ENCODE measurements at regions not wholly inside any gene's neighbourhood (a gene's known extent, or its start where the extent isn't known, plus 50 kb on each side); places are given as distances from the start of the nearest gene placed in this dataset.

GRCh38 chr17:72175787-72176515 is 55.1 kb downstream of the SOX9 start:
- Mint-ChIP-seq H3K4me1 (no peaks in the 10 kb centered on the region), H3K36me3 (no peaks in the 10 kb centered on the region), H3K27ac (no peak overlapping the region), H3K9me3 (no peaks in the 10 kb centered on the region), H3K4me3 (no peak overlapping the region), H3K27me3 (peaks cover 2% of the 10 kb centered on the region)

GRCh38 chr17:72176516-72176851 is 55.7 kb downstream of the SOX9 start:
- Mint-ChIP-seq H3K27me3 (peaks cover 2% of the 10 kb centered on the region), H3K4me3 (no peak overlapping the region), H3K4me1 (no peaks in the 10 kb centered on the region), H3K9me3 (no peaks in the 10 kb centered on the region), H3K36me3 (no peaks in the 10 kb centered on the region), H3K27ac (no peak overlapping the region)

DNA sequence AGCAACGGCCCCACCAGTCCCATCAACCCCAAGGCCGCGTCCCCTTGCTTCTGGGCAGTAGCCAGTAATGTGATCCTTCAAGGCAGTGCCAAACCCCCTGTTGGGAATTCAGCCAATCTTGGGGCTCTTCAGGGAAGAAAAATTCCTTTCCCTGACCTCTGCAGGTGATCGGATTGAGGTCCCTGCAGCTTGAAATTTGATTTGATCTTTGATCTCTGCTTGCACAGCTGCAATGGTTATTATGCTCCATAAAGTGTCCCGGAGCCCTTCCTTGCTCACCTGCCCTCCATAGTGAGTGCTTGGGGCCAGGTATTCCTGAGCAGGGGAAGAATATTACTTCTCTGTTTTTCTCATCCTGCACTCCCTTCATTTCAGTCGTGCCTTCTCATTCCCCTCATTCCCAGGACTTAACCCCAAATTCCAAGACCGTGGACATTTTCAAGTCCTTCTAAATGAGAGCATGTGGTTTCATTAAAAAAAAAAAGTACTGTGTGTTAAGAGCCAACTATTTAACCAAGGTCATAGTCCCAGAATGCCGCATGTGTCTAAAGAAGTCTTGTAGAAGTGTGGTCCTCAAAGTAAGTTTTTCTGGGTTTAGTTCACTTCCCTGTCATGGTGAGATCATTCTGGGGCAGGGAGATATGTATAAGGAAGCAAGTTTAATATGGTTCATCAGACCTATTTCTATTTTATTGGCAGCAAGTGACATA is 56.3 kb downstream of the SOX9 start:
- Mint-ChIP-seq H3K27ac (no peak overlapping the region), H3K9me3 (no peaks in the 10 kb centered on the region), H3K27me3 (peaks cover 2% of the 10 kb centered on the region), H3K36me3 (no peaks in the 10 kb centered on the region), H3K4me1 (no peaks in the 10 kb centered on the region), H3K4me3 (no peak overlapping the region)

GRCh38 chr17:72177738-72178137 is 56.9 kb downstream of the SOX9 start:
- Mint-ChIP-seq H3K4me1 (no peaks in the 10 kb centered on the region), H3K27me3 (peaks cover 2% of the 10 kb centered on the region), H3K4me3 (no peak overlapping the region), H3K27ac (no peak overlapping the region), H3K9me3 (no peaks in the 10 kb centered on the region), H3K36me3 (no peaks in the 10 kb centered on the region)

DNA sequence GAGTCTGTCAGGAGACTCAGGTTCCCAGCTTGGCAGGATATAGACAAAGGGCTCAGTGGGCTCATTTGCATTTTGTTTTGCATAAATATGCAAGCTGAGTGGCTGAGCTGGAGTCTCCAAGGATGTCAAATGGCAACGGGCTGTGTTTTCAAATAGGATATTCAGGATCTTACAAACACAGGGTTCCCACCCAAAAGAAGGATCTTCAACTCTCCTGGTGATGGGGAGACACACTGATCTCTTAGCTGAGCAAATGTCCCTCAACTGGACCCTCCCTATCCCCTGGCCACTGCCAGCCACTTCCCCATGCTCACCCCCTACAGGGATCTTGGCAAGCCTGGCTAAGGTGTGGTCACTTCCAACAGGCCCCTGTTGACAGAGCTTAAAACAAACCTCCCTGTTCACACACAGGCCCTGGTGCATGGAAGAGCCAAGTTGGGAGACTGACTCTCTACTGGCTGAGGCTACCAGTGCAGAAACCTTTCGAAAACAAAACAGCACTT is 61.6 kb downstream of the SOX9 start:
- no peak overlapping the region for H3K4me3 Mint-ChIP-seq
- H3K27me3 Mint-ChIP-seq = no peaks in the 10 kb centered on the region
- no peaks in the 10 kb centered on the region for H3K4me1 Mint-ChIP-seq
- no peaks in the 10 kb centered on the region for H3K36me3 Mint-ChIP-seq
- H3K27ac Mint-ChIP-seq = no peak overlapping the region
- no peaks in the 10 kb centered on the region for H3K9me3 Mint-ChIP-seq

- Mint-ChIP-seq H3K27me3 (no peaks in the 10 kb centered on the region), H3K4me3 (no peak overlapping the region), H3K36me3 (no peaks in the 10 kb centered on the region), H3K27ac (no peak overlapping the region), H3K9me3 (no peaks in the 10 kb centered on the region), H3K4me1 (no peaks in the 10 kb centered on the region)
Measured at GRCh38 chr17:72183194-72183685, 62.4 kb downstream of the SOX9 start.

GRCh38 chr17:72184805-72185204 is 64.0 kb downstream of the SOX9 start:
- H3K9me3 Mint-ChIP-seq = no peaks in the 10 kb centered on the region
- H3K4me1 Mint-ChIP-seq = no peaks in the 10 kb centered on the region
- H3K27me3 Mint-ChIP-seq = no peaks in the 10 kb centered on the region
- H3K27ac Mint-ChIP-seq = no peak overlapping the region
- H3K4me3 Mint-ChIP-seq = no peak overlapping the region
- H3K36me3 Mint-ChIP-seq = no peaks in the 10 kb centered on the region

DNA sequence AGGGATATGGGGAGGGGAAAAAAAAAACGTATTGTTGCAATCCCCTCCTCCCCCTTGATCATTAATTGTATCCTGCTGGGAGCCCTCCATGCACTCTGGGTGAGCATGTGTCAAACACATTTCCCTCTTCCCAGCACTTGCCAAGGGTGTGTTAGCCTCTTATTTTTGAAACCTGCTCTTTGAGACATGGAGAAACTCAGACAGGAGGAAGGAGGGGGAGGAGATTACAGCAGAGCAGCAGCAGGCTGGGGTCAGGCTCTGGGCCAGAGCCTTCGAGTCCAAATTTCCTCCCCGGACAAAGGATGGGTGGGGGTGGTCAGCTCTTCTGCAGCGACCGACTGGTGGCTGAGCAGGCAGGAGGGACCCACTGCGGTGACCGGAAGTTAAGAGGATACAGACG is 64.7 kb downstream of the SOX9 start:
- H3K27ac Mint-ChIP-seq = no peak overlapping the region

GRCh38 chr17:72187556-72187955 is 66.7 kb downstream of the SOX9 start:
- Mint-ChIP-seq H3K9me3 (no peaks in the 10 kb centered on the region), H3K27ac (no peak overlapping the region), H3K4me3 (no peak overlapping the region)

More for the DNA sequence above, 64.7 kb downstream of the SOX9 start:
- Mint-ChIP-seq H3K9me3 (no peaks in the 10 kb centered on the region), H3K4me1 (no peaks in the 10 kb centered on the region), H3K36me3 (no peaks in the 10 kb centered on the region), H3K4me3 (no peak overlapping the region), H3K27me3 (no peaks in the 10 kb centered on the region)

GRCh38 chr17:72188801-72189200 is 68.0 kb downstream of the SOX9 start:
- H3K36me3 Mint-ChIP-seq = no peaks in the 10 kb centered on the region
- no peaks in the 10 kb centered on the region for H3K4me1 Mint-ChIP-seq
- H3K27ac Mint-ChIP-seq = no peak overlapping the region
- no peaks in the 10 kb centered on the region for H3K9me3 Mint-ChIP-seq
- no peak overlapping the region for H3K4me3 Mint-ChIP-seq
- no peaks in the 10 kb centered on the region for H3K27me3 Mint-ChIP-seq

More at GRCh38 chr17:72187556-72187955, 66.7 kb downstream of the SOX9 start:
- Mint-ChIP-seq H3K27me3 (no peaks in the 10 kb centered on the region), H3K36me3 (no peaks in the 10 kb centered on the region), H3K4me1 (no peaks in the 10 kb centered on the region)

GRCh38 chr17:72189768-72190593 is 69.2 kb downstream of the SOX9 start:
- no peak overlapping the region for H3K4me3 Mint-ChIP-seq
- H3K4me1 Mint-ChIP-seq = no peaks in the 10 kb centered on the region
- H3K36me3 Mint-ChIP-seq = no peaks in the 10 kb centered on the region
- no peaks in the 10 kb centered on the region for H3K27me3 Mint-ChIP-seq
- H3K9me3 Mint-ChIP-seq = no peaks in the 10 kb centered on the region
- no peak overlapping the region for H3K27ac Mint-ChIP-seq

DNA sequence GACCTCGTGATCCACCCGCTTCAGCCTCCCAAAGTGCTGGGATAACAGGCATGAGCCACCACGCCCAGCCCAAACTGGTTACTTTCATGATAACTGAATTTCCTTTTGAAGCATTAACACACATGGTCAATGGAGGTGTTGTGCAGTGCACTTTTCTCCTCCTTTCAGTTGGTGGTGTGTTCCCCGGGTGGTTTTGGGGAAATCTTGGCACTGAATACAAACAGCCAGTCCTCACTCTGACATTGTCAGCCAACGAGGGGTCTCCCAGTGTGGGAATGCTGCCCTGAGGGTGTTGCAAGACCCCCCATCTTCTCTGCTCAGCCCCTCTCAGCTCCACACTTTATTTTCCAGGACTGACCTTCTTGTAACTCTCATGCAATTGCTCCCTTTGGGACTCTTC is 70.5 kb downstream of the SOX9 start:
- peaks cover 2% of the 10 kb centered on the region for H3K36me3 Mint-ChIP-seq
- H3K4me3 Mint-ChIP-seq = no peak overlapping the region
- H3K27ac Mint-ChIP-seq = no peak overlapping the region
- peaks cover 1% of the 10 kb centered on the region for H3K27me3 Mint-ChIP-seq
- no peaks in the 10 kb centered on the region for H3K4me1 Mint-ChIP-seq
- peaks cover 5% of the 10 kb centered on the region for H3K9me3 Mint-ChIP-seq

GRCh38 chr17:72191921-72192799 is 71.3 kb downstream of the SOX9 start:
- H3K36me3 Mint-ChIP-seq = peaks cover 2% of the 10 kb centered on the region
- no peaks in the 10 kb centered on the region for H3K4me1 Mint-ChIP-seq
- H3K9me3 Mint-ChIP-seq = peaks cover 5% of the 10 kb centered on the region
- no peak overlapping the region for H3K27ac Mint-ChIP-seq
- H3K27me3 Mint-ChIP-seq = peaks cover 1% of the 10 kb centered on the region
- no peak overlapping the region for H3K4me3 Mint-ChIP-seq

DNA sequence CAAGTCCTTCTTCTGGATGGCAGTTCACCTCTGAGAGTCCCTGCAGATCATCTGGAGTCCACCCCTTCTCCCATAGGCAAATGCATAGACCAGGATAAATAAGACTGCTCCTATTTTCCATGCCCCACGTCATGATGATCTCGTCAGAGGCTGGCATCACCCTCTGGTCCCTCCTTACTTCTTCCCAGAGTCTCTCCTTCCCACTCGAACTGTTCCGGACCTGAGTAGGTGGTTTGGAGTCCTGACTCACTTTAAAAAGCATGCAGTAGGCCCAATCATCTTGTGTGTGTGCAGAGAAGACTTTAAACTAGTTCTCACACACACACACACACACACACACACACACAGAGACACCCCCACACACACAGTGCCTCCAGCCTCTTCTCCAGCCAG is 72.0 kb downstream of the SOX9 start:
- H3K36me3 Mint-ChIP-seq = peaks cover 2% of the 10 kb centered on the region

More for the DNA sequence above, 72.0 kb downstream of the SOX9 start:
- H3K4me1 Mint-ChIP-seq = no peaks in the 10 kb centered on the region
- H3K27me3 Mint-ChIP-seq = peaks cover 1% of the 10 kb centered on the region
- H3K27ac Mint-ChIP-seq = no peak overlapping the region
- no peak overlapping the region for H3K4me3 Mint-ChIP-seq
- H3K9me3 Mint-ChIP-seq = peaks cover 5% of the 10 kb centered on the region

All from activated naive CD4-positive, alpha-beta T cell treated with anti-CD3 and anti-CD28 coated beads, Interleukin-2, amount 50 U/mL, for 24 hours (primary cell).